ENCODE measurements at regions not wholly inside any gene's neighbourhood (a gene's known extent, or its start where the extent isn't known, plus 50 kb on each side); places are given as distances from the start of the nearest gene placed in this dataset.

DNA sequence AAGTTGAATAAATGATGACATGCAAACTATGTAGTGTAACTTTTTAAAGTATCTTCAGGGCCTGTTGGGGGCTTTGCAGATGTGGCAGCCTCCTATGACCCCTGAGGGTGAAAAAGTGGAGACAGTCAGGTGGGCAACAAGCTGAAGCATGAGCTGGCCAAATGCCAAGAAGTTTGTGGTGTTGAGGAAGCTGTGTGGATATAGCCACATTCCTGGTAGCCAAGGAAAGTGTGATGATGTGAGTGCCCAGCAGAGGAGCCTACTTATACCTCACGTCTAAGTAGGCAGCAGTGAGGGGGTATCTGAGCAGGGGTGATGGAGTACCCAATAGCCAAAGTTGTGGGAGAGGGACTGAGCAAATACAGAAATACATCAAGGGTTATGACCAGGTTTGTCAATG lies 621.2 kb upstream of the CDH6 start:
- H3K14ac ChIP-seq (ENCODE audit: insufficient read depth, low read length), result no peak overlapping the region
- no peaks in the 10 kb centered on the region for H4K20me1 ChIP-seq (ENCODE audit: control insufficient read depth, insufficient read depth, insufficient read length)
- no peak overlapping the region for H3T11ph ChIP-seq (ENCODE audit: low read length)
- H2BK120ac ChIP-seq (ENCODE audit: low read depth, low read length, poor library complexity, severe bottlenecking), result no peak overlapping the region
- H2BK5ac ChIP-seq (ENCODE audit: insufficient read length, low read length), result no peak overlapping the region
- H3K23me2 ChIP-seq (ENCODE audit: insufficient read length, low read depth, low read length, poor library complexity, severe bottlenecking), result no peaks in the 10 kb centered on the region
- H2BK20ac ChIP-seq (ENCODE audit: low read depth, low read length, poor library complexity, severe bottlenecking), result no peak overlapping the region
- no peak overlapping the region for H2BK12ac ChIP-seq (ENCODE audit: insufficient read length, low read depth, low read length)
- TF ChIP-seq, protein P1, sequence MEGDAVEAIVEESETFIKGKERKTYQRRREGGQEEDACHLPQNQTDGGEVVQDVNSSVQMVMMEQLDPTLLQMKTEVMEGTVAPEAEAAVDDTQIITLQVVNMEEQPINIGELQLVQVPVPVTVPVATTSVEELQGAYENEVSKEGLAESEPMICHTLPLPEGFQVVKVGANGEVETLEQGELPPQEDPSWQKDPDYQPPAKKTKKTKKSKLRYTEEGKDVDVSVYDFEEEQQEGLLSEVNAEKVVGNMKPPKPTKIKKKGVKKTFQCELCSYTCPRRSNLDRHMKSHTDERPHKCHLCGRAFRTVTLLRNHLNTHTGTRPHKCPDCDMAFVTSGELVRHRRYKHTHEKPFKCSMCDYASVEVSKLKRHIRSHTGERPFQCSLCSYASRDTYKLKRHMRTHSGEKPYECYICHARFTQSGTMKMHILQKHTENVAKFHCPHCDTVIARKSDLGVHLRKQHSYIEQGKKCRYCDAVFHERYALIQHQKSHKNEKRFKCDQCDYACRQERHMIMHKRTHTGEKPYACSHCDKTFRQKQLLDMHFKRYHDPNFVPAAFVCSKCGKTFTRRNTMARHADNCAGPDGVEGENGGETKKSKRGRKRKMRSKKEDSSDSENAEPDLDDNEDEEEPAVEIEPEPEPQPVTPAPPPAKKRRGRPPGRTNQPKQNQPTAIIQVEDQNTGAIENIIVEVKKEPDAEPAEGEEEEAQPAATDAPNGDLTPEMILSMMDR (conservative IDR thresholded peaks at IDR 0.05), result no peak
- H3K4ac ChIP-seq (ENCODE audit: low read depth, low read length), result no peak overlapping the region
- peaks cover 2 to 6% of the 10 kb centered on the region in 2 experiments; a peak in 2 of 5 replicates for H3K9me3 Mint-ChIP-seq
- H3K36me3 Mint-ChIP-seq (ENCODE audit: insufficient read depth in 1 of 3, low read depth in 3 of 3), result no peaks in the 10 kb centered on the region; a peak in 2 of 7 replicates
- no peak overlapping the region for H4K91ac ChIP-seq (ENCODE audit: insufficient read length, low read depth, low read length)
- no peak overlapping the region for H4K5ac ChIP-seq (ENCODE audit: insufficient read length, low read depth, low read length)
- H3K4me2 ChIP-seq (ENCODE audit: insufficient read depth, insufficient read length, low read length), result no peak overlapping the region
- no peaks in the 10 kb centered on the region for H3K4me1 Mint-ChIP-seq
- no peak overlapping the region for H2AK5ac ChIP-seq (ENCODE audit: insufficient read length, low read length)
- no peaks in the 10 kb centered on the region for H3K27me3 ChIP-seq (ENCODE audit: insufficient read depth, low read length)
- no peak overlapping the region for H2AFZ ChIP-seq (ENCODE audit: low read length)
- no peak overlapping the region for H3K23ac ChIP-seq (ENCODE audit: insufficient read length, low read depth, low read length)
- no CpG with 5 or more reads among the region's 1 CpG for WGBS (ENCODE audit: extremely low coverage, insufficient read length, low lambda C conversion rate)
- no peak overlapping the region for H4K8ac ChIP-seq (replicated peaks; ENCODE audit: insufficient read length, low read depth, low read length)
- no peak overlapping the region for H3K18ac ChIP-seq (ENCODE audit: insufficient read length, low read depth, low read length)
- DNase-seq, result no peak
- no peaks in the 10 kb centered on the region for H3K9me3 ChIP-seq (ENCODE audit: control insufficient read depth, low read depth, low read length)
- no peak overlapping the region for H3K56ac ChIP-seq (ENCODE audit: insufficient read length, low read depth, low read length)
- H3K9ac ChIP-seq (ENCODE audit: extremely low read depth, insufficient read length, low read length), result no peak overlapping the region
- H2BK15ac ChIP-seq (ENCODE audit: low read depth, low read length), result no peak overlapping the region
- H3K79me1 ChIP-seq (ENCODE audit: insufficient read depth, low read depth, low read length, poor library complexity, severe bottlenecking), result no peaks in the 10 kb centered on the region
- no peak overlapping the region for H3K4me3 Mint-ChIP-seq
- H3K27ac ChIP-seq (ENCODE audit: insufficient read length, low read depth, low read length), result no peak overlapping the region
- no peaks in the 10 kb centered on the region for H3K79me2 ChIP-seq (ENCODE audit: insufficient read depth, low read length)
- H3K4me1 ChIP-seq (ENCODE audit: insufficient read depth, low read length), result no peaks in the 10 kb centered on the region
- H3K27ac Mint-ChIP-seq, result no peak overlapping the region; a peak in 1 of 7 replicates
- H3K27me3 Mint-ChIP-seq (ENCODE audit: low read depth), result no peaks in the 10 kb centered on the region

Data from H9 (cell line).